Fibroblast of skin of left biceps (primary cell): ENCODE measurements at regions not wholly inside any gene's neighbourhood (a gene's known extent, or its start where the extent isn't known, plus 50 kb on each side); places are given as distances from the start of the nearest gene placed in this dataset.

Experiments
- DNase-seq, 2 experiments: peaks; one replicate each; pipeline ENCODE4 v3.0.0-alpha.2; 2013; ENCODE audit warnings: low read depth in 2 of 2

- no peak for DNase-seq
Observed at GRCh38 chr5:128667152-128667551, 129.1 kb upstream of the FBN2 start.

DNA sequence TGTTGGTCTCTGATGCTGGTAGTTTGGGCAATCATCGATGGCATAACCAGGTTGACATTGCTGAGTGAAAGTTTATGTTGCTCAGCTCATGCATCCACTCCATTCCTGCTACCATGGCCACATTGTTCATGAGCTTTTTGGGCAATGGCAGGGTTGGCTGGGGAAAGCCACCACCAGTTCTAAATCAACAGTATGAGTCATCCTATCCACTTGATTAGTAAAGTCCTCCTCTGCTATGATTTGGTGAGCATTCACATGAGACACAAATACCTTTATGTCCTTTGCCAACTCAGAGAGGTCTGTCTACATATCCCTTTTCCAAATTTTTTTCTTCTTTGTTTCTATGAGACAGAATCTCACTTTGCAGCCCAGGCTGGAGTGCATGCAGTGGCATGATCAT lies 129.7 kb upstream of the FBN2 start:
- no peak for DNase-seq

- DNase-seq = no peak
Observed at GRCh38 chr5:128668921-128669320, 130.9 kb upstream of the FBN2 start.

DNA sequence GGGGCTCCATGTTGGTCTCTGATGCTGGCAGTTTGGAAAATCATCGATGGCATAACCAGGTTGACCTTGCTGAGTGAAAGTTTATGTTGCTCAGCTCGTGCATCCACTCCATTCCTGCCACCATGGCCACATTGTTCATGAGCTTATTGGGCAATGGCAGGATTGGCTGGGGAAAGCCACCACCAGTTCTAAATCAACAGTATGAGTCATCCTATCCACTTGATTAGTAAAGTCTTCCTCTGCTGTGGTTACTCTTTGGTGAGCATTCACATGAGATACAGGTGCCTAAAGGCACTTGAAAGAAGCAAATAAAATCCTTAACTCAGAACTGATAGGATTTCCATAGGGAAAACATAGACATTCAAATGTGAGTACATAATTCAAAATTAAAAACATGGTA lies 131.8 kb upstream of the FBN2 start:
- DNase-seq = no peak

- DNase-seq = peak; percentile 31 to 34
Observed at GRCh38 chr5:128671943-128672342, 133.9 kb upstream of the FBN2 start.

GRCh38 chr5:128673000-128673399 lies 135.0 kb upstream of the FBN2 start:
- no peak for DNase-seq

DNA sequence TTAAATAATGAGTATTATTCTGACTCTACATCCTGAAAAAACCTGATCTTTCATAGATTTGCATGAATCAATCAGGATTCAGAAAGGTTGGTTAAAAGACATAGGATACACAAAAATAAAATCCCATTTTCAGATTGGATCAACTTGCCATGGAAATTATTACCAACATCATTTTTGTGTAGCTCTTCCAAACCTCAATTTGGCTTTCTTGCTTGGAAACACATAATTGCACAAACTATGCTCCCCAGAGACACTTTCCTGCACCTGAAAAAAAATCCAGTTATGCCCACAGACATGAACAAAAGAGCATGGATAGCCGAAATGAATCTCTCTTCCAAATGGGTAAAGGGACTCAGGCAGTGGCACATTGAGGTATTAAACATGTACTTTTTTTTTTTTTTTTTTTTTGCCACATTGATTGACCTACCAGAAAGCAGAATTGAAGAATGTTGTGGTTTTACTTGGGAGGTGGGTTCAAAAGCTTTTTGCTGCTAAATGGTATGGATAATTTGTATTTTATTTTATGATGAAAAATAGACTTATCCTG lies 135.4 kb upstream of the FBN2 start:
- DNase-seq = no peak

GRCh38 chr5:128673970-128674369 lies 135.9 kb upstream of the FBN2 start:
- DNase-seq = no peak

GRCh38 chr5:128674837-128675446 lies 136.9 kb upstream of the FBN2 start:
- DNase-seq = peak in 1 of 2 experiments; percentile 18

DNA sequence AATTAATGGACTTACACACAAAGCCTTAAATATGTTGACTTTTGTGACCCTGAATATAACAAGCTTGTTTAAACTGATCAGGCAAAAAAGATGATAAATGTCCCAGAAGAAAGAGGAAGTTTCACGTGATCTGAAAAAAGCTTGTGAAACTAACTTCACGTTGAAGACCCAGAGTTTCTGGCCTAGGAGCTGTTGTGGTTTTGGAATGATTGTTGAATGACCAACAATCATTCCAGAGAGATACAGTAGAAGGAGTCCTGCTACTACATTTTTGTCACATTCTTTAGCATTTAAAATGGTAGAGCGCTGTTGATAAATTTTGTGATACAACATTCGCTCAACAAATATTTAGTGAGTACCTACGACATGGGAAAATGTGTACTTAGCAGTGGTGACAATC lies 143.1 kb upstream of the FBN2 start:
- no peak for DNase-seq

GRCh38 chr5:128681764-128682592 lies 143.9 kb upstream of the FBN2 start:
- DNase-seq = no peak

GRCh38 chr5:128682669-128683068 lies 144.6 kb upstream of the FBN2 start:
- DNase-seq = no peak

DNA sequence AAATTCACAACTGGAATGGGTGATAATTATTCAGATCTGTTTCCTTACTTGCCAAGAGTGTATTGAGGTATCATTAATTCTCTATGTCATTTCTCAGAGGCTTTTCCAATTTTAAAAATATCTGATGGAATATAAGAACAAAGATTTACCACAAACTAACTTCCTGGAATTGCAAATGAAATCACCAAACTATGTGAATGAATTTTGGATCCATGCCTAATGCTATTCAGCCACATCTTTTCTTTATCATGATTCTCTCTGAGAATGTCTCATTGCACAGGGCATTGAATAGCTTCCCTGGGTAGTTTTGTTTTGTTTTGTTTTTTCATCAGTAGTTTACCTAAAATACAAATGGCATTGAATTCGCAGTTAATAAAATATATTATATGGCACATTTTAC lies 146.9 kb upstream of the FBN2 start:
- DNase-seq = peak; percentile 60 to 70

DNA sequence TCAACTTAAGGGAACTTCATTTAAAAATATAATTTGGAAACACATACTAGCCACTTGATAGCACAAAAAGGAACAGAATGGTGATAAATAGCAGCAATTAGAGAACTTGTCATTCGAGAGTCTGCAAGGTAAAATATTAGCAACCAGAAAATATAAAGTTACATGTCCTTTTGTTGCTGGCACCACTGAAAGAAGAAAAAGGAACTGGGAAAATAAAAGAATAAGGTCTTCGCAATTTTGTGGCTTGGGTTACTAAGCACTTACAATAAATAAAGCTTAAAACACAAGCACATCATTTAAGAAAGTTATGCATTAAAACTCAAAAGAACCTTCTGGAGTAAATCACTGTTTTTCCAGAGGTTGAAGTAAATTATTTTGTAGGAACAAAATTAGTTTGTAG lies 149.9 kb upstream of the FBN2 start:
- DNase-seq = no peak

DNA sequence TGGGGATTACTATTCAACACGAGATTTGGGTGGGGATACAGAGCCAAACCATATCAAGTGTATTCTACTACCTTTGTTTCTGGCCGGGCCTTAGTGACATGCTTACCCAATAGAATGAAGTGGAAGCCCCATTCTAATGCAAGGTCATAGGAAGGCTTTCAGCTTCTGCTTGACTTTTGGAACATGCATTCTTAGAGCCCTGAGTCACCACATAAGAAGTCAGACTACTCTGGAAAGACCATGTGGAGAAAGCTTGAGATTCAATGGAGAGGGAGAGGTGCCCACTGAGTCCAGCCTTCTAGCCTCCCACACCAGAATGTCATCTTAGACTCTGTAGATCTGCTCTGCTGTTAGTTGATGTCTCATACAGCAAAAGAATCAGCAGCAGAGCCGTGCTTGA lies 155.7 kb upstream of the FBN2 start:
- no peak for DNase-seq

- DNase-seq = no peak
Observed at GRCh38 chr5:128695791-128696530, 157.9 kb upstream of the FBN2 start.

DNA sequence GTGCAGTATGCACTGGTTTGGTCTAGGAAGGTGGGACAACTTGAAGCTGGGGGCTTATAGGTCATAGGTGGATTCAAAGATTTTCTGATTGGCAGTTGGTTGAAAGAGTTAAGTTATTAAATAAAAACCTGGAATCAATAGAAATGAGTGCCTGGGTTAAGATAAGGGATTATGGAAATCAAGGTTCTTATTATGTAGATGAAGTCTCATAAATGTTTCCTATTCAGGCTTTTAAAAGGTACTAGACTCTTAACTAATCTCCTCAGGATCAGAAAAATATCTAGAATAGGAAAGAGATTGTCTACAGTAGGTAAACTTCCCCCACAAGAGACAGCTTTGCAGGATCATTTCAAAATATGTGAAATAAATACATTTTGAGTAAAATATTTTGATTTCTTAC lies 163.3 kb upstream of the FBN2 start:
- DNase-seq = no peak

- no peak for DNase-seq
Observed at GRCh38 chr5:128703322-128703721, 165.3 kb upstream of the FBN2 start.

DNA sequence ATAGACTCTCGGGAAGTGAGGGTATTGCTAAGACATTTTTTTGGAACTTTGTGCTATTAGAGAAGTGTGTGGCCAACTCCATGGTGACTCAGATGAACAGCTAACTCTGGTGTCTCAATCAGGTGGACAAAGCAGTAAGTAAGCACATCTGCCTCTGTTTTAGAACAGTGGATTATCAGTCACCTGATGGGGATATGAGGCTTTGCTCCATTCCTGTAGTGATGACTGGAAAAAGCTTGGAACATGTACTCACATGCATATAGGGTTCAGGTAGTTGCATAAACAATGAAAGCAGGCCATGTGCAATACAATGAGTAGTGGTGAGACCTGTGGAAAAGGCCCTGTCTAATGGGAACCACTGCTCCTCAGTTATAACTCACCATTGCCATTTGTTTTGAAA lies 168.2 kb upstream of the FBN2 start:
- DNase-seq = no peak

DNA sequence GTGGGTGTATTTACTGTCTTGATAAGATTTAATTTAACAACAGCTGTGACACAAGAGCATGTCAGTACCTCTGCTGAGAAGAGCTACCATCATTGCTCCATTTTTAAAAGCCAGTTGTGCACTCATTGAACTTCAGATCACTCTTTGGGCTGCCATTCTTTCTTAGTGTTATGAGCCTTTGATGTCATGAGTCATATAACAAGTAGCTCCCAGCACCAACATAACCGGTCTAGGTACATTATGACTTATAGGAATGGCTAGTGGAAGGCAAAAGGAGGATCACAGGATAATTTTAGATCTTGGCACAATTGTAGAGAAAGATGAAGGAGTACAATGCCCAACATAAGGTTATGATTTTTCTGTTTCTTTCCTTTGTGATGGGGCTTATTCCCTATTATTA lies 170.8 kb upstream of the FBN2 start:
- no peak for DNase-seq

DNA sequence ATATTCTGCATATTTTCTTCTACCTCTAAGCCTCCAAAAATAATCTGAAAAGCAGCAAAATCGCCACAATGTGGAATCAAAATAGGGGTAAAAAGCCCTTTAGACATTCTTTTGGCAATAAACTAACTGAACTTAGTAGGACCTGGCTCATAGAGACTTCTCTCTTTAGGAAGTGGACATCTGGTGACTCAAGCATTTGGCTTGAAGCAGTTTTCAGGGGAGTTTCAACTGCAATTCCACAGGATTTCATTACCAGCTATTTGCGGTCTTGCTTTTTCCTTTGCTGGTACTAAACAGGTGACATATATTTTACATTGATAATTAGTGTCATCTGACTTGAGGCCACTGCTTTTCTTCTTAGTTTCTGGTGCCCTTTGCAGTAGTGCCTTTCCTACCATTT lies 173.2 kb upstream of the FBN2 start:
- no peak for DNase-seq

- no peak for DNase-seq
Observed at GRCh38 chr5:128714551-128714950, 176.5 kb upstream of the FBN2 start.

DNA sequence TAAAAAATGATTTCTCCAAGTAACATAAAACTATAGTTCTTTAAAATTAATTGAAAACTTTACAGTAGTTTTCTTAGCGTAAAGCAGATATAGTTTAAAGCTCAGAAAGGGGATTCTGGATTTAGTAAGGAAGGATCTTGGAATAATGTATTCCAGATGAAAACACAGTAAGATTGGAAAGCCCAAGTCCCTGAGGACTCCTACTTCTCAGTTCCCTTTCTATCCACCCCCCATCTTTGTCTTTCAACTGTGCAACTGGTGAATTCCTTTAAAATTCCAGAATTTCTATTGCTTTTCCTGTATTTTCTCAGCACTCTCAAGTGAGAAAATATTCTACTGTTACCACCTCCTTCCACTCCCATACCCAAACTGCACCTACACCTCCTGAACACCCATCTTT lies 184.5 kb upstream of the FBN2 start:
- peak; percentile 18 to 24 for DNase-seq
